ENCODE measurements at regions not wholly inside any gene's neighbourhood (a gene's known extent, or its start where the extent isn't known, plus 50 kb on each side); places are given as distances from the start of the nearest gene placed in this dataset.

DNA sequence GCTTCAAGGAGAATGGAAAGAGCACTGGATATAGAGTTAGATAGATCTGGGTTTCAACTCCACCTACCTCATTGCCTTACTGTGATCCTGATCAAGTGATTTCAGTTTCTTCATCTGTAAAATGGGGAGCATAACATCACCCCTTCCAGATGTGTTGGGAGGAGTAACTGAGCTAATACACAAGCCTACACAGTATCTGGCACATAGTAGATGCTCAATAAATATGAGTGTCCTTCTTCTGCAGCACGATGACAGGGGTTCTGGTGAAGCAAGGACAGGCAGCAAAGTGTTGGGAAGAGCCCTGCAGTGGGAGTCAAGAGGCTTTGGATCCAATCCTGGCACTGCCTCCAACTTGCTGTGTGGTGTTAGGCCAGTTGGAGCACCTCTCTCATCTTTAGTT is 270.0 kb downstream of the UACA start:
- ATAC-seq (ENCODE audit: insufficient number of reproducible peaks, low FRiP score, low read depth), result no peak
- Histone ChIP-seq H3K9me3 (no peaks in the 10 kb centered on the region), H3K4me3 (no peak overlapping the region), H3K27me3 (replicated peaks; ENCODE audit: insufficient read depth) (no peaks in the 10 kb centered on the region), H3K36me3 (no peaks in the 10 kb centered on the region), H3K27ac (no peak overlapping the region), H3K4me1 (ENCODE audit: control insufficient read depth in 1 of 2, low read depth in 2 of 2) (no peaks in the 10 kb centered on the region)
- TF ChIP-seq, protein P1, sequence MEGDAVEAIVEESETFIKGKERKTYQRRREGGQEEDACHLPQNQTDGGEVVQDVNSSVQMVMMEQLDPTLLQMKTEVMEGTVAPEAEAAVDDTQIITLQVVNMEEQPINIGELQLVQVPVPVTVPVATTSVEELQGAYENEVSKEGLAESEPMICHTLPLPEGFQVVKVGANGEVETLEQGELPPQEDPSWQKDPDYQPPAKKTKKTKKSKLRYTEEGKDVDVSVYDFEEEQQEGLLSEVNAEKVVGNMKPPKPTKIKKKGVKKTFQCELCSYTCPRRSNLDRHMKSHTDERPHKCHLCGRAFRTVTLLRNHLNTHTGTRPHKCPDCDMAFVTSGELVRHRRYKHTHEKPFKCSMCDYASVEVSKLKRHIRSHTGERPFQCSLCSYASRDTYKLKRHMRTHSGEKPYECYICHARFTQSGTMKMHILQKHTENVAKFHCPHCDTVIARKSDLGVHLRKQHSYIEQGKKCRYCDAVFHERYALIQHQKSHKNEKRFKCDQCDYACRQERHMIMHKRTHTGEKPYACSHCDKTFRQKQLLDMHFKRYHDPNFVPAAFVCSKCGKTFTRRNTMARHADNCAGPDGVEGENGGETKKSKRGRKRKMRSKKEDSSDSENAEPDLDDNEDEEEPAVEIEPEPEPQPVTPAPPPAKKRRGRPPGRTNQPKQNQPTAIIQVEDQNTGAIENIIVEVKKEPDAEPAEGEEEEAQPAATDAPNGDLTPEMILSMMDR (IDR thresholded peaks at IDR 0.05), result no peak
- DNase-seq (ENCODE audit: low spot score), result no peak

DNA sequence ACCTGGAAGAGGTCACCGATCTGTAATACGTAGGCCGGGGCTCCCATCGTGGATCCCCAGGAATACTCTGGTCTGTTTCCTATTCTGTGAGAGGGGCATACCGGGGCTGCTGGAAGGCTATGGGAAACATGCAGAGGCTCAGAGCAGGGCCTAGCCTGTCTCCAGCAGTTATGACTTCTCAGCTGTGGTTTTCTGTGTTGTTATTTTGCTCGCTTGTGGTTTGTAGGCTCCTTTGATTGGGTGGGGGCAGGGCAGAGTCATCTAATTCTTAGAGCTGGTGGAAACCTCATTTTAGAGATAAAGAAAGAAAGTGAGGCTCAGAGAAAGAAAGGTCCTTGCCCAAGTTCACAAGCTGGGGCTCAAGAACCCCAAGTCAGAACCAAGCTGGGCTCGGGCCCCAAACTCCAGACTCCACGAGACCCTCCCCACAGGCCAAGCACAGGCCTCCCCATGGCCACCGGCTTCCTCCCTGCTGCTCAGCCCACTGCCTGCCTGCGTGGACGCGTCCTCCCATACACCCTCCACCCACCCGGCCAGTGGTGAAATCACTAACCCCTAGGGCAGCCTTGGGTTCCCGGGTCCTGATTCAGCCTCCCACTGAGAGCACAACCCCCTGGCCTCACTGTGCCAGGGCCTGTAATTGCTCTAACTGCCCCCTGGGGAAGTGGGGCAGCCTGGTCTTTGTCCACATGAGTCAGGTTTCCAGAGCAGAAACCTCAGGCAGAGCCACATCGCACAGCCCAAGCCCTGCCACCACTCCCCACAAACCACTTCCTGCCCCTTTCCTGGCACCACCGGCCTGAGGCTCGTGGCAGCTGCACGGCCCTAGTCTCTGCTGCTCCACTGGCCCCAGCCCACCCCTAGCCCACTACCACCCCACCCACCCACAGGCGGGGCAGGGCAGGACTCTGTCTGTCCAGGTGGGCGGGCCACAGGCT is 270.8 kb downstream of the UACA start:
- H3K27me3 ChIP-seq (replicated peaks; ENCODE audit: insufficient read depth), result no peaks in the 10 kb centered on the region
- H3K27ac ChIP-seq, result no peak overlapping the region
- H3K36me3 ChIP-seq, result no peaks in the 10 kb centered on the region
- no peaks in the 10 kb centered on the region for H3K9me3 ChIP-seq
- no peak overlapping the region for H3K4me3 ChIP-seq
- TF ChIP-seq, protein P1 (IDR thresholded peaks at IDR 0.05), result no peak
- no peaks in the 10 kb centered on the region for H3K4me1 ChIP-seq (ENCODE audit: control insufficient read depth in 1 of 2, low read depth in 2 of 2)
- no peak for DNase-seq (ENCODE audit: low spot score)
- no peak for ATAC-seq (ENCODE audit: insufficient number of reproducible peaks, low FRiP score, low read depth)

DNA sequence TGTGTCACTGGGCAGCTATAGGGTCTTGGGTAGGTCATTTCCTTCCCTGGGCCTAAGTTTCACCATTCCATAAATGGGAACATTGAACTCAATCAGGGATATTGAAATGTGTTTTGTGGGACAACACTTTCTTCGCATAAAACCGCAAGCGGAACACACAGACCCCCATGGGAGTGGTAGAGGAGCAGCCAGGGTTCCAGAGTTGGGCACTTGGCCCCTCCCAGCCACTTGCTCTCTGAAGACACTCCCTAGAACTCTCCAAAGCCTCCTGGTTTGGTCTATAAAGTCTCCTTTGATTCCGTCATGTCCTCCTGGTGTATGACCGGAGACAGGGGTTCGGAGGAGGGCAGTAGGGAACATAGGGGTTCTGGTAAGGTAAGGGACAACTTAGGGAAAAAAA is 271.7 kb downstream of the UACA start:
- Histone ChIP-seq H3K4me1 (ENCODE audit: control insufficient read depth in 1 of 2, low read depth in 2 of 2) (no peaks in the 10 kb centered on the region), H3K27ac (no peak overlapping the region), H3K9me3 (no peaks in the 10 kb centered on the region), H3K4me3 (no peak overlapping the region), H3K36me3 (no peaks in the 10 kb centered on the region), H3K27me3 (replicated peaks; ENCODE audit: insufficient read depth) (no peaks in the 10 kb centered on the region)
- TF ChIP-seq, protein P1 (IDR thresholded peaks at IDR 0.05), result no peak
- ATAC-seq (ENCODE audit: insufficient number of reproducible peaks, low FRiP score, low read depth) (no peak), DNase-seq (ENCODE audit: low spot score) (no peak)

DNA sequence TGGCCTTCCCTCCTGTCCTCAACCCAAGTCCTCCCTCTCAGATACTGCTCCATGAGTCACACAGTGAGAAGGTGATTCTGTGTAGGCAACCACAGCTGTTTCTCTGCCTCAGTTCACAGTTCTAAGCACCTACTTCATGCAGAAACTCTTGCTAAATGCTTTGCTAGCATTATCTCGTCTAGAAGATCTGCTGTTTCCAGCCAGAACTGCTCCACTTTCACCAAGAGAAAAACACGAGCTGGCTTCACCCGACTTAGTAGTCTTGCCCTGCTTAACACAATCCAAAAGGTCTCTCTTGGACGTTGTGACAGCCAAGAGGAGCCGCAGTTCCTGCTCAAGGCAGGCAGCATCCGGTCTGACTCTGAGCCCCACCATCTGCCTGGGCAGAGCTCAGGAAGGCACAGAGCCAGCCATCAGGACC is 272.1 kb downstream of the UACA start:
- TF ChIP-seq, protein P1 (IDR thresholded peaks at IDR 0.05), result no peak
- H3K36me3 ChIP-seq, result no peaks in the 10 kb centered on the region
- DNase-seq (ENCODE audit: low spot score), result no peak

DNA sequence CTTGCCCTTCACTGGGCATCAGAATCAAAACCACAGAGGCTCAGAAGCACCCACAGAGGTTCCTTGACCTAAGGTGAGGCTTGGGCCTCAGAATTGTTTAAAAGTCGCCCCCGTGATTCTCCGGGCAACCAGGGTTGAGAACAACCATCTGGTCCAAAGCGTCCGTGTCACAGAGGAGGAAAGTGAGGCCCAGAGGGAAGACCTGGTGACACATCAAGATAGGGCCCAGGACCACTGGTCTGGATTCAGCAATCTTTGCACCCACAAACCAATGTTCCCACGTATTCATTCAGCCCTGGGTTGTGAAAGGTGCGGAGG is 272.6 kb downstream of the UACA start:
- TF ChIP-seq, protein P1 (IDR thresholded peaks at IDR 0.05), result no peak
- H3K9me3 ChIP-seq, result no peaks in the 10 kb centered on the region
- H3K27ac ChIP-seq, result no peak overlapping the region
- no peak for ATAC-seq (ENCODE audit: insufficient number of reproducible peaks, low FRiP score, low read depth)
- no peak for DNase-seq (ENCODE audit: low spot score)
- H3K27me3 ChIP-seq (replicated peaks; ENCODE audit: insufficient read depth), result no peaks in the 10 kb centered on the region
- H3K4me1 ChIP-seq (ENCODE audit: control insufficient read depth in 1 of 2, low read depth in 2 of 2), result no peaks in the 10 kb centered on the region
- no peaks in the 10 kb centered on the region for H3K36me3 ChIP-seq
- no peak overlapping the region for H3K4me3 ChIP-seq

More for the DNA sequence above, 272.1 kb downstream of the UACA start:
- Histone ChIP-seq H3K4me1 (ENCODE audit: control insufficient read depth in 1 of 2, low read depth in 2 of 2) (no peaks in the 10 kb centered on the region), H3K9me3 (no peaks in the 10 kb centered on the region), H3K4me3 (no peak overlapping the region), H3K27me3 (replicated peaks; ENCODE audit: insufficient read depth) (no peaks in the 10 kb centered on the region), H3K27ac (no peak overlapping the region)
- no peak for ATAC-seq (ENCODE audit: insufficient number of reproducible peaks, low FRiP score, low read depth)
